ENCODE measurements at regions not wholly inside any gene's neighbourhood (a gene's known extent, or its start where the extent isn't known, plus 50 kb on each side); places are given as distances from the start of the nearest gene placed in this dataset.

DNA sequence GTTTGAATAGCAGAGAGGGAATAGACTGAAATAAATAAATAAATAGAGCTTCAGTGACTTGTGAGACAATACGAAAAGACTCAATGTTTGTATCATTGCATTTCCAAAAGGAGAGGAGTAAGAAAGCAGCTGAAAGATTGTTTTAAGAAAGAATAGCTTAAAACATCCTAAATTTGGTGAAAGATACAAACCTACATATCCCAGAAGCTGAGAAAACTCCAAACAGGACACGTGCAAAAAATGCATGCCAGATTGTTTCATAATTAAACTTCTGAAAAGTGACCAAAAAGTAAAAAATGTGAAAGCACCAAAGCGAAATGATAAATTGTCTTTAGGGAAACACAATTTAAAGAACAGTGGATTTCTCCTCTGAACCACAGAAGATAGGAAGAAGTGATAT is 711.0 kb downstream of the AACS start:
- Histone ChIP-seq H3K27ac (ENCODE audit: low read depth, low read length, poor library complexity, severe bottlenecking) (no peak overlapping the region), H3K27me3 (ENCODE audit: insufficient read depth, low read length) (no peaks in the 10 kb centered on the region; the same call in 1 of the 2 replicates), H3K9ac (ENCODE audit: low read length) (no peak overlapping the region), H3K36me3 (ENCODE audit: insufficient read depth, low read length) (no peaks in the 10 kb centered on the region), H3K9me3 (ENCODE audit: low read length) (no peaks in the 10 kb centered on the region), H3K9me2 (ENCODE audit: low read depth, low read length) (no peaks in the 10 kb centered on the region), H3K4me3 (ENCODE audit: low read depth, low read length, poor library complexity, severe bottlenecking) (no peak overlapping the region), H2AFZ (ENCODE audit: low read length) (no peak overlapping the region), H3K4me2 (ENCODE audit: low read length) (no peak overlapping the region), H3K4me1 (ENCODE audit: insufficient read depth, low read length, severe bottlenecking) (no peaks in the 10 kb centered on the region), H3K79me2 (ENCODE audit: insufficient read depth, low read length) (no peaks in the 10 kb centered on the region), H3F3A (ENCODE audit: insufficient read depth, low read length) (no peaks in the 10 kb centered on the region), H4K20me1 (ENCODE audit: insufficient read depth, low read length) (no peaks in the 10 kb centered on the region)
- TF ChIP-seq, protein P1, sequence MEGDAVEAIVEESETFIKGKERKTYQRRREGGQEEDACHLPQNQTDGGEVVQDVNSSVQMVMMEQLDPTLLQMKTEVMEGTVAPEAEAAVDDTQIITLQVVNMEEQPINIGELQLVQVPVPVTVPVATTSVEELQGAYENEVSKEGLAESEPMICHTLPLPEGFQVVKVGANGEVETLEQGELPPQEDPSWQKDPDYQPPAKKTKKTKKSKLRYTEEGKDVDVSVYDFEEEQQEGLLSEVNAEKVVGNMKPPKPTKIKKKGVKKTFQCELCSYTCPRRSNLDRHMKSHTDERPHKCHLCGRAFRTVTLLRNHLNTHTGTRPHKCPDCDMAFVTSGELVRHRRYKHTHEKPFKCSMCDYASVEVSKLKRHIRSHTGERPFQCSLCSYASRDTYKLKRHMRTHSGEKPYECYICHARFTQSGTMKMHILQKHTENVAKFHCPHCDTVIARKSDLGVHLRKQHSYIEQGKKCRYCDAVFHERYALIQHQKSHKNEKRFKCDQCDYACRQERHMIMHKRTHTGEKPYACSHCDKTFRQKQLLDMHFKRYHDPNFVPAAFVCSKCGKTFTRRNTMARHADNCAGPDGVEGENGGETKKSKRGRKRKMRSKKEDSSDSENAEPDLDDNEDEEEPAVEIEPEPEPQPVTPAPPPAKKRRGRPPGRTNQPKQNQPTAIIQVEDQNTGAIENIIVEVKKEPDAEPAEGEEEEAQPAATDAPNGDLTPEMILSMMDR (IDR thresholded peaks at IDR 0.05; ENCODE audit: low read length) = no peak
- no peak for TF ChIP-seq EZH2 (IDR thresholded peaks at IDR 0.05; ENCODE audit: borderline replicate concordance, low read length)

DNA sequence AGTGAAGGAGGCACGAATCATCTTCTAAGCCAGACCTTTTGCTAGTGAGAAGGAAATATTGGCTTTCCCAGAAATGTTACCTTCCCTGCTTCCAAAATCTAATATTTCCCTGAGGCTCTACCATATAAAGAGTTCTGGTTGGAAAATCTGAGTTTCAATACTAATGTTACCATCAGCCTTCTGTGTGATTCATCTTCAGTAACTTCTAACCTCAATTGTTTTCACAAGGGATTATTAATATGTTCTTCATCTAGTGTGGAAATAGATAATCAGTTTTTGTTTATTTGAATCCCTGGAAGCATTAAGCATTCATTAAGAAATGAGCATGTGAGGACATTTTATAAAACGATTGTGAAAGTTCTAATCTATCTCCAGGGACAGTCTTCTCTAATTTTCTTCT is 720.9 kb downstream of the AACS start:
- no peaks in the 10 kb centered on the region for H3K36me3 ChIP-seq (ENCODE audit: insufficient read depth, low read length)
- no peak overlapping the region for H2AFZ ChIP-seq (ENCODE audit: low read length)
- H3F3A ChIP-seq (ENCODE audit: insufficient read depth, low read length) = no peaks in the 10 kb centered on the region
- H3K27ac ChIP-seq (ENCODE audit: low read depth, low read length, poor library complexity, severe bottlenecking) = no peak overlapping the region
- H4K20me1 ChIP-seq (ENCODE audit: insufficient read depth, low read length) = no peaks in the 10 kb centered on the region
- no peaks in the 10 kb centered on the region for H3K79me2 ChIP-seq (ENCODE audit: insufficient read depth, low read length)
- no peaks in the 10 kb centered on the region for H3K4me1 ChIP-seq (ENCODE audit: insufficient read depth, low read length, severe bottlenecking)
- no peaks in the 10 kb centered on the region for H3K9me3 ChIP-seq (ENCODE audit: low read length)
- no peak overlapping the region for H3K4me3 ChIP-seq (ENCODE audit: low read depth, low read length, poor library complexity, severe bottlenecking)
- no peak overlapping the region for H3K4me2 ChIP-seq (ENCODE audit: low read length)
- no peaks in the 10 kb centered on the region for H3K27me3 ChIP-seq (ENCODE audit: insufficient read depth, low read length)
- TF ChIP-seq, protein P1 (IDR thresholded peaks at IDR 0.05; ENCODE audit: low read length) = no peak
- H3K9ac ChIP-seq (ENCODE audit: low read length) = no peak overlapping the region
- no peaks in the 10 kb centered on the region for H3K9me2 ChIP-seq (ENCODE audit: low read depth, low read length)

DNA sequence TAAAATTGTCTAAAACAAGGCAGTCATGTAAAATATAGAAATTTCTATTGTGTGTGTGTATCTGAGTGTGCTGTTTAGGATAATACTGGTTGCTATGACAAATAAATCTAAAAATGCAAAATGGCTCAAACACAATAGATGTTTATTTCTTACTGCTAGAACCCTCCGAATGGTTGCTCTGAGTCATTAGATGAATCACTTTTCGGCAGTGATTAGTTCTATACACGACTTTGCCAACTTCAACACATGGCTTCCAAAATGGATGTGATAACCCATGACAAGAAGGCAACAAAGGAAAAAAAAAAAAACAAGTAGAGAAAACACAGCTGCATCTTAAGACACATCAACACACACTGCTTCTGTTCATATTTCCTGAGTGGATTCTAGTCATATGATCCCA is 729.2 kb downstream of the AACS start:
- no peaks in the 10 kb centered on the region for H3K36me3 ChIP-seq (ENCODE audit: insufficient read depth, low read length)
- no peaks in the 10 kb centered on the region for H3F3A ChIP-seq (ENCODE audit: insufficient read depth, low read length)
- no peak overlapping the region for H3K4me3 ChIP-seq (ENCODE audit: low read depth, low read length, poor library complexity, severe bottlenecking)
- no peaks in the 10 kb centered on the region for H3K9me3 ChIP-seq (ENCODE audit: low read length)
- no peaks in the 10 kb centered on the region for H4K20me1 ChIP-seq (ENCODE audit: insufficient read depth, low read length)
- H3K9me2 ChIP-seq (ENCODE audit: low read depth, low read length) = no peaks in the 10 kb centered on the region
- H3K27ac ChIP-seq (ENCODE audit: low read depth, low read length, poor library complexity, severe bottlenecking) = no peak overlapping the region
- no peak overlapping the region for H3K4me2 ChIP-seq (ENCODE audit: low read length)
- no peak overlapping the region for H2AFZ ChIP-seq (ENCODE audit: low read length)
- no peaks in the 10 kb centered on the region for H3K79me2 ChIP-seq (ENCODE audit: insufficient read depth, low read length)
- no peaks in the 10 kb centered on the region for H3K27me3 ChIP-seq (ENCODE audit: insufficient read depth, low read length)
- TF ChIP-seq EZH2 (IDR thresholded peaks at IDR 0.05; ENCODE audit: borderline replicate concordance, low read length) = no peak
- TF ChIP-seq, protein P1 (IDR thresholded peaks at IDR 0.05; ENCODE audit: low read length) = no peak
- no peak overlapping the region for H3K9ac ChIP-seq (ENCODE audit: low read length)
- H3K4me1 ChIP-seq (ENCODE audit: insufficient read depth, low read length, severe bottlenecking) = no peaks in the 10 kb centered on the region
